ENCODE measurements at regions not wholly inside any gene's neighbourhood (a gene's known extent, or its start where the extent isn't known, plus 50 kb on each side); places are given as distances from the start of the nearest gene placed in this dataset.
"Not testable (repeated sequence)": the region's sequence is repeated elsewhere in the genome, so short reads cannot be mapped to it uniquely, and the experiment has no call there.

DNA sequence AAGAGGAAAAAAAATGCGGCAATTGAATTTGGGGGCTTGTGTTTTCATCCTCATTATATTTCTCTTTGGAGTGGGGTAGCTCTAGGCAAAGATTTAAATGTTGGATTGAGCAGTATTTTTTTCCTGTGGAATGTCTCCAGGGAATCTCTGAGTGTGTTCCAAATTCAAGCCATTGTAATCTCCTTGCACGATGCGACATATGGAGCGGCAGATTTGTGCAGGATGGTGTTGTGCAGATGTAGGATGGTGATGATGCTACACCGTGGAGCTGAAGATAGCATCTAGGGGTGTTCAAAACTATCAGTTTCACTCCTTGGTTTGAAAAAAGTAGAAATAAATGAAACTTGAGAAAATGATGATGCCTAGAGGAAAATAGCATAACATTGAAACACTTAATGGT lies 777.5 kb upstream of the EPHA7 start:
- DNase-seq, result no peak

DNA sequence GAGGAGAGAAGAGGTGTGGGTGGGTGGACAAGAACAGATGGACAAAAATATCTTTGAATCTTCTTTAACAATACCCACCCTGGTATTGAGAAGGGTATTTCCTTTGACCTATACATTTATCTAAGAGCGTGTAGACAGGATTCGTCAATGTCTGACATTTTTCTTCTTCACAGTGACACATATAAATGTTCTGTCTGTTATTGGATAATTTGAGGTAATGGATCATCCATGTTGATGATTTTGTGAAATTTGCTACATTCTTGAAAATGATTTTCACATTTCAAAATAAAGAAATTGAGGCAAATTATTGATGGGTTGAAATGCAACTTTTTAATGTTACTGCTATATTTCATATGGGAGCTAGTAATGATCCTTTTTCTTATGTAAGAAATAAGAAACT lies 770.7 kb upstream of the EPHA7 start:
- no peak for DNase-seq

DNA sequence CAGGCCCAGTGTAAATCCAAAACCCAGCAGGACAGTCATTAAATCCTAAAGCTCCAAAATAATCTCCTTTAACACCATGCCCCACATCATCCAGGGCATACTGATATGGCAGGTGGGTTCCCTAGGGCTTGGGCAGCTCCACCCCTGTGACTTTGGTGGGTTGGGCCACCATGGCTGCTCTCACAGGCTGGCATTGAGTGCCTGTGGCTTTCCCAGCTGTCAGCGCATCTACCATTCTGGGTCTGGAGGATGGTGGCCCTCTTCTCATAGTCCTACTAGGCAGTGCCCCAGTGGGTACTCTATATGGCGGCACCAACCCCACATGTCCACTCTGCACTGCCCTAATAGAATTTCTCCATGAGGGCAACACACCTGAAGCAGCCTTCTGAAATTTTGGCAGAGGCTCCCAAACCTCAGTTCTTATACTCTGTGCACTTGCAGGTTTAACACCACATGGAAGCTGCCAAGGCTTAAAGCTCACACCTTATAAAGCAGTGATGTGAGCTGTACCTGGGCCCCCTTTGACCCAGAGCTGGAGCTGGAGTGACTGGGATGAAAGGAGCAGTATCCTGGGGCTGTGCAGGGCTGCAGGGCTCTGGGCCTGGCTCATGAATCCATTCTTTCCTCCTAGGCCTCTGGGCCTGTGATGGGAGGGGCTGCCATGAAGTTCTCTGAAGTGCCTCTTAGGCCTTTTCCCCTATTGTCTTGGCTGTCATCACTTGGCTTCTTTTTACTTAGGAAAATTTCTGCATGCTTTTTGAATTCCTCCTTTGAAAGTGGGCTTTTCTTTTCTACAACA lies 765.5 kb upstream of the EPHA7 start:
- DNase-seq, result no peak

DNA sequence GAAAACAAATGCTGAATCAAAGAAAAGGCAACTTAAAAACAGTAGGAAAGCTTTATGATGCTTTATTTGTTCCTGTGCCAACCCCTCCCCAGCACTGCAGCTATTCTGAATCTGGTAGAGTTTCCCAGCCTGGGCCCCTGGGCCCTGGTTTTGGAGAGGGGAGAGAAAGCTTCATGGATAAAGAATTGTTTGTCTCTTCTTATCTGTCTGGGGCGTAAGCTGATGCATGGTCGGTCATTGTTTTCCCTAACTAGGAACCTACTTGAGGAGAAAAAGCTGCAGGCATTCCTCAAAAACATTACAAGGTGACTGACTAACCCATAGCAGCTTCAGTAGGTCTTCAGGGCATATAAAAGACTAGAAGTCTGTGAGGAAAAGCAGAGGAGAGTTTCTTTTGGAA lies 758.1 kb upstream of the EPHA7 start:
- no peak for DNase-seq

DNA sequence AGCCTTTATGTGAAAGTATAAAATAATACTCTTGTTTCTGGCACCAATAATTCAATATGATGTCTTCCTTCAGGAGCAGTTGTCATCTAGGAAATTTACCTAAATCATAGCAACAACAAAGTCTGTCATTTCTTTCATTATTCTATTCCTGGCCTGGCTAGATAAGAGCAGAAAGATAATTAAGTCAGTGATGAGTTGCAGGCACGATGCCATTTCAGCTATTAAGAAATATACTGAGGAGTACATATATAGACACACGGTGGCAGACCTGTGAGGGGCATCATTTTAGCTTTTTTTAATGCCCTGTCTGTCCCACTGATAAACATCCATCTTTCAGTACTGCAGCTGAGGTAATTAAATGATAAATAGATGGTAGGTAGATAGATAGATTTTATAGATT lies 756.1 kb upstream of the EPHA7 start:
- DNase-seq, result no peak

DNA sequence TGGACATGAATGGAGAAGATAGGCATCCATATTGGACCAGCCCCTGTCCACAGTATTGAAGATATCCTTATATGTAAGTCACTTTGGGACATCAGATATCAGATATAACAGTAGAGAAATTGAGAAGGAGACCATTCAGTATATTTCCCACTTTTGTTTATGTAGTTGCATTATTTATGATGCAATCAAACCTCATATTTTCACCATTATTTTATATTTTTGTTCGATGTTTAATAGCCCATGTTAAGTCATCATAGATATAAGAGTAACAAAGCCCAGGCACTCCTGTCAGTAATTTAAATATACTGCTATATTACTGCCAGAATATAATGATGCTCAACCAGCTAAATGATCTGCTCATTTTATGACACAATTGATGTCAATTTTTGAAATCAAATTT lies 744.5 kb upstream of the EPHA7 start:
- DNase-seq, result no peak

DNA sequence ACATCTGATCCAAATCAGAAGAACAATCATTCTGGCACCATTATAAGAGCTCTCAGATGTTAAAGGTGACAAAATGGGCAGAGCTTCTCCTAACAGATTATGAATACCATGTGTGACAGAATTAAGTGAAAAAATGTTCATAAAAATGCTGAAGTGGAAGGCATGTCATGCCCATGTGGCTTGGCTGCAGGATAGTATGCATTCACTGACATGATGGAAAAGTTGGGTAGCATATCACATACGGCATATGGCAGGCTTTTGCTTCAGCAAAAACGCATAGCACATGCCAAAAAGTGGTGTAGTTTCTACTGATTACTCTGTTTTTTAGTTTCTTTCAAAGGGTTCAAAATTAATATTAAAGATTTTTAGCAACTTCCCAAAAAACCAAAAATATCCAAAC lies 731.5 kb upstream of the EPHA7 start:
- no peak for DNase-seq

DNA sequence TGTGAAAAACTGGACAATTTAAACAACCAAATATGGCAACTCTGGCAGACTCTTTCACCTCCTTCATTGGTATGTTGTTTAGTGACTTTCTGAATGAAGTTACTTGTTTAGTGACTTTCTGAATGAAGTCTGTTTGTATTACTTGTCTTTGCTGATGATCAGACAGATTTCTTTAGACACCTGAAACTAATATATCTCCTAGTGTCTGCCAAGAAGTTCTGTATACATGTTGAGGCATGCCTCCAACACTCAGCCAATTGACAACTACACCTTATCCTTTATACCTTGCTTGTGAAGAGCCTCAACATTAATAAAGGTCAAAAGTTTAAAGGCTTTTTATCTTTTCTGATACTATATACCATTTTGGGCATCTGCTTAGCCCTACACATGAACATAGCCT lies 725.4 kb upstream of the EPHA7 start:
- DNase-seq, result no peak

DNA sequence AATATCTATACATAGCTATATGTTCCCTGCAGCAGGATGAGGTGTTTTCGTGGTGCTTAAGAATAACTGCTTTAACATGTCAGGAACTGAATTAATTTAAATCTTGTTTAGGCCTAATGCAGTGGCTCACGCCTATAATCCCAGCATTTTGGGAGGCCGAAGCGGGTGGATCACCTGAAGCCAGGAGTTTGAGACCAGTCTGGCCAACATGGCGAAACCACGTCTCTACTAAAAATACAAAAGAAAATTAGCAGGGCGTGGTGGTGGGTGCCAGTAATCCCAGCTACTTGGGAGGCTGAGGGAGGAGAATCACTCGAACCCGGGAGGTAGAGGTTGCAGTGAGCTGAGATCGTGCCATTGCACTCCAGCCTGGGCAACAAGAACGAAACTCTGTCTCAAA lies 717.8 kb upstream of the EPHA7 start:
- DNase-seq, result not testable (repeated sequence)

DNA sequence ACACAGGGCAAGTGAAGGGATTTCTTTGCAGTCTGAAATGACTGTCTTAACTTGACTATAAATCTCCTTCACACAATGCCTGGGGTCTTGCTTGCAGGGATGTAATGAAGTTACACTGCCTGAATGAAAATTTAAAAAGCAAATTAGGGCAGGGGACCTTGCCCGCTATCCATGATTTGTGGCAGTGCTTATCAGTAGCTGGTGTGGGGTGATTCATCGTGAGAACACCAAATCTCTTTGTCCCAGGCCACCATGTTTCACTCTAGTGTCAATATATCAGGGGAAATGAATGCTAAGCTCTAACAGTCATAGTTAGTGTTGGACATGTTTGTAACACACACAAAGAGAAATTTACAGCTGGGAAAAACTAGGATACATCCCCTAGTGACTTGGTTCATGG lies 713.7 kb upstream of the EPHA7 start:
- DNase-seq, result no peak

DNA sequence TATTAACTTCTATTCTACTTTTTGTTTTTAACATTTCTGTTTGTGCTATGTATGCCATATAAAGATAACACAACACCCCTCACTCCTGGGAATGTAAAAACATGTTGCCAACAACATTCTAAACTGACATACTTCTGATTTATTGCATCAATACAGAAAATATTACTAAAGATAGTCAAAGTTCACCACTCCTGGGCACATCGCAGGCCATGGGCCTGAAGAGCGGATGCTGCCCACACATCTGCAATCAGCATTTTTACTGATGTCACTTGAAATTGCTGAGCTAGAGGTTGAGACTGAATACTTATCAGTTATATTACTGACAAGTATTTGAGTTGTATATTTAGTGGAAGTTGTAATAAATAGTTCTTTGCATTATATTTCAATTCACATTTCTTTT lies 711.9 kb upstream of the EPHA7 start:
- DNase-seq, result no peak

DNA sequence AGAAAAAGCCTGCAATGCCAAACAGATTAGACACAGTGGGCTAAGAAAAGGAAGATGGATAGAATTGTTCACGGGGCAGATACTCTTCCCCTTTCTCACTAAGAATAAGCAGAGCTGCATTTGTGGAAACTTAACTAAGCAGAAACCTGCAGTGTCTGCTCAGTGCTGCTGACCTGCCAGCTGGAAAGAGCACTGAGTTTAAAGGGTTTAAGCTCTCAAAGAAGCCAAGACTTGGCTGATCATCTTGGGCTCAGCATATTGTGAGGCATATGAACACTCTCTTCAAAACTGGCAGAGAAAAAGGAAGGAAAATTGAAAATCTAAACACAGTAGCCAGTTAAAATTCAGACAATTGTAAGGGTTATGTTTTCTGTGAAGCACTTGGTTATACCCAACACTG lies 711.1 kb upstream of the EPHA7 start:
- DNase-seq, result no peak

DNA sequence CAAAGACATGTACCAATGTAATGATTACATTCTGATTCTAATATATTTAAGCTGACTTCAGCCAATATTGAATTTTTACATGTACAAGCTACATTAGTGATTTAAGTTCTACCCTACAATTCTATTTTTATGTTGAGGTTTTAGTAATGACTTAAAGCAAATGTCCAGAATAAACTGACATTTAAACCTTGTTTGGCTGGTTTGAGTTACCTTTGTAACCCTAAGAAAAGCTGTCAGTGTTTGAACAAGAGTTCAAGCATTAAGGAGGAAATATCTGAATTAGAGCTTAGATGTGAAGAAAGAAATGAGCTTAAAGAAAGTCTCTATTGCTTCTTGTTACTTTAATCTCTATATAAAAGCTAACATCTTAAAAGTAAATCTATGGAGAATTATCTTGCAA lies 710.6 kb upstream of the EPHA7 start:
- no peak for DNase-seq

DNA sequence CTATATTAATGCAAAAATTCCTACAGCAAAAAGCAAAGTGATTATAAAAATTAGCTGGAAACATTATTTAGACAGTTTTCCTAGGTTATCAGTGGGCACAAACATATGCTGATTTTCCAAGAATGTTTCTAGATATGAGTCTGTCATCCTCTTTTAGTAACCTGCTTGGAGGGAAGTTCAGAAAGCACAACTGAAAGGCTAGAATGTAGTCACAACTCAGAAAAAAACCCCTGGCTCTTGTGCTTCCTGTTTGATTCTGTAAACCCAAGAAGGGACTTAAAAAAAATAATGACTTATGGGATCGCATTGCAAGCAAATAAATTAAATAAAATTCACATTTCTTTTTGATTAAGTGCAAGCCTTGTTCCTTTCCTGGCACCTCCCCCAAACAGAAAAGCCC lies 708.4 kb upstream of the EPHA7 start:
- no peak for DNase-seq

DNA sequence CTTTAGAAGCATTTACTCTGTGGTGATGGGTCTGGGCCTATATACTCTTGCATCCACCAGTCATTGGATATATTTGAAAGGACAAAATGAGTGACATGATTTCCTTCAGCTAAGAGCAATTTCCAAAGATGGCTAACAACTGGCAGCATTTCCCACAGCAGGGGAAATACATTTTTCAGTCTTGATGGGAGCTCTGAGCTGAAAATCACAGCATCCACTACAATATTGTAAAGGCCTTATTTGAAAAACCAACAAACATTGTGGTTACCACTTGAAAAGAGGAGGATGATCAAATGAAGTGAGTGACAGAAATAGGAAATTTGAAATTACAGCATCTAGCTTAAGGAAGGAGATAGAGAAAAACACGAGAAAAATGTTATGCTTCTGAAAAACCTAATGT lies 705.0 kb upstream of the EPHA7 start:
- DNase-seq, result no peak

DNA sequence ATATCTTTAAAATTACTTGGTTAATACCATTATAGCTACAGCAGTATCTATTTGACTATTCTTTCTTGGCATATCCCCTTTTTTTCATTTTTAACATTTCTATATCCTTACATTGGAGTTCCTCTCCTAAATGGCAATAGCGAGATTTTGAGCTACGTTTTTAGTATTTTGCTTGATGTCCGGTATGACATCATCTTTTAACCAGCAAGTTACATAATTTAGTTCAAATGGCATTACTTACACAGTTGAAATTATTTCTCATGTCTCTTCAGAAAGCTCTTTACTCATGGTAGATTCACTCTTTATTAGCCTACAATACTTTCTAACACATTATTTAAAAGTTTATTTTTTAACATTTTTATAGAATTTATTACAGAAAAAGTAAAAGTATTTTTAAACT lies 701.7 kb upstream of the EPHA7 start:
- no peak for DNase-seq

DNA sequence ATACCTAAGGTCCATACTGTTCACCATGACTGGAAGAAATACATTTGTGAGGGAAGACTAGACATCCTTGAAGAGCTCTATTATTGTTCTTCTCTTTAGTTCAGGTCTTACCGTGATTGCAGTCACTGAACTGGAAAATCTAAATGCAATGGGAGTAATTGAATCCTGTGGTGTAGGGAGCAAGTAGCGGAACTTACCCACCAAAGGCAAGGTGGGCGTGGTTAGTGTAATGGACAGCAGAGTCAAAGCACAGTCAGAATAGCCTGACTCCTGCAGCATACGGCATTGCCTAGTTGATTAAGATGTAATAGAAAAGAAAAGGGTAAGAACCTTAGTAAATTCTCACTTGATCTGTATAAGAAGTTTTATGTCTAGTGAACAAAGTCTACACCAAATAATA lies 679.7 kb upstream of the EPHA7 start:
- no peak for DNase-seq

DNA sequence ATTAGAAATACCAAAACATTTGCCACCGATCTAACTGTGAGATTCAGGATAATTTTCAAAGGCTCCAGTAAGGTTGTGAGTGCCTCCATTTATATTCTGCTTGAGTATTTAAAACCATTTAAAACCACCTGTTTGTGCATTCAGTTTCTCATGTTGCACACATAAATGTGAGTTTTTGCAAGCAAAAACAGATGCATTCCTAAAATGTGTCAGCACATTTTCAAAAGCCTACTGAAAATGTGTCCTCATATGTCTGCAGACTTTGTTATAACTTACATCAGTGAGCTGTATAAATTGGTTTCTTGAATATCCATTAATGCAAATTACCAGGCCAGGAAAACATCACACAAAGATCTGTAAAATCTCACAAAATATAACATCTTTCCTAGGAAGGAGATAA lies 676.6 kb upstream of the EPHA7 start:
- no peak for DNase-seq

DNA sequence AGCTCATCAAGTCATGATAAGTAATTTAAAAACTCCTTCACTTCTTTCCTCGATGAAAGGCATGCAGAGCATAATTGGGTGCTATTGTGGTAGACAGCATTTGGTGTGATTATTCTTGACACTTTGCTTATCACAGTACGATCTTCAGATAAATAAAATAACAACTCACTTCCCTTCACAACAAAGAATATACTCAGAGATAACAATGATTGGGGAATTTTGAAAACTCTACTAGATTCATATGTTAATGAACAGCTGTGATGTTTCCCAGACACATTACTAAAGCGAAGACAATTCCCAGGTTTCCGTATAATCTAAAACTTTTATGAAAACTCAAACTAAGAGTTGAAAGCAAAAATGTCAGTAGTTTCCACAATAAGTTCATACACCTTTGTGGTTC lies 670.6 kb upstream of the EPHA7 start:
- DNase-seq, result no peak

DNA sequence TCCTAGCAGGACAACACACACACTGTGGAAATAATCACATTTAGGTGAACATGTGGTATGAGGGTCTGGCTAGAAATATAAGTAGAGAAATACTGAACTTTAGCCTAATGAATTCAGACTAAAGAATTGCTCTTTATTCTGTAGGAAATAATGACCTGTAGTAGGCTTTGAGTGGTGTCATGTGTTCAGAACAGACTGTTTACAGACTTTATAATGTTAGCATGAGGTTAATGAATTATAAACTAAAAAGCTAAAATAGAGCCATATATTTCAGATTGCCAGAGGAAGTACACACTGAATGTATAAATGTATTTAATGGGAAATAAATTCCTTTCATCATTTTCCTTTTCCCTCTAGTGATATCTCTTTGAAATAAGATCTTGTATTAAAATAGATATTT lies 669.5 kb upstream of the EPHA7 start:
- no peak for DNase-seq

DNA sequence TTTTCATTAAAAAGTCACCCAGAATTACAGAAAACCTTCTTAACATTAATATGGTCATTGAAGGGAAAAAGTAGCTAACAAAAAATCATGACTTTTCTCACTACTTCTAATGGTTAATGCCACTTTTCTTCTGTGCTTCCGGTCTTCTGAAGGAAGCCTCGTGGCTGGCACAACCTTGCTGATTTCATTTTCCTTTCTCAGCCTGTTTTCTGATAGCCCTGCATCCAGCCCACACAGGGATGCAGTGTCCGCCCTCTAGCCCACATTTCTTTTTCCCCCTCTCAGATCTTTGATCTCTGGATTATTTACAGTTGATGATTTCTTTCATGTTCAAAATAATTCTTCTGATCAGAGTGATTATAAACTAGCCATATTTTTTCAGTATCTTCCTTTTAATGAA lies 655.4 kb upstream of the EPHA7 start:
- DNase-seq, result no peak

DNA sequence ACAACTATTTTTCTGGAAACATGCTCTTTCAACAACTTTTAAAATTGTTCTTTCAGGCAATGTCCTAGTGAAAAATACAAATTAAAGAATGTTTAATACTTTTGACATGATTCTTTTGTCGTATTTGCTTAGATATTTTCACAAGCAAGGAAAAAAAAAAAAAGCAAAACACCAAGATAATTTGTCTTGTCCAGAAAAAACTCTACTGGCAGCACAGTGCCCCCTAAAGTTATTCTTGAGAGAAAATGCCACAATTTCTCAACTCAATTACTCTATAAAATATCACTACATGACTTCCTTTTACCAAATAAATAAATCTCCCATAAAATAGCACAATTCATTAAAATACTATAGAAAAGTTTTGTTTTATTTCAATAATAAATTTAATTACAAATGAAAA lies 652.5 kb upstream of the EPHA7 start:
- DNase-seq, result peak; percentile 9

DNA sequence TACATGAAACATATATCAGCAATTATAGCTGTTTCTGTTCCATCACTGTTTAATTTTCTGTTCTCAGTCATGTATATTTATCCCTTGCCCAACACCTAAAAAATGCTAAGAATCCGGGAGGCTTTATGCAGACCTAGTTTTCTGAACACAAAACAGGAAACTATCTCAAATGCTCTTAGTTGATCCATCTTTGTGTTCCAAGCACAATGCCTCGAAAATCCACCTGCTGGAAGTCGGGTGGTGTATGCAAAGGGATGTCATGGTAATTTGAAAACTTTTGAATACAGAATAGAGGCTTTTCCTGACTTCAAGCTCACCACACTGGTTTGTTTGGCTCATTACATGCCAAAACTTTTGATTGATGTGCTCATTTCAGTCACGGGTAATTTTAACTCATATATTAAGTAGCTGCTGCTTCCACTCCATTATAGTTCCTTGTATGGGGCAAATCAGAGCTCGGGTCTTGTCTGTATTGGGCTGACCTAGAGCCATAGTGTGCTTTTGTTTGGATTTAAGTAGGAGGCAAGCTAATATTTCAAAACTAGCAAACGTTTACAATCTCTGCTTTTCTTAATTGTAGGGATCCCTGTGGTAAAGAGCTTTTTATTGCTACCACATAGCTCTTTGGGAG lies 646.5 kb upstream of the EPHA7 start:
- no peak for DNase-seq

DNA sequence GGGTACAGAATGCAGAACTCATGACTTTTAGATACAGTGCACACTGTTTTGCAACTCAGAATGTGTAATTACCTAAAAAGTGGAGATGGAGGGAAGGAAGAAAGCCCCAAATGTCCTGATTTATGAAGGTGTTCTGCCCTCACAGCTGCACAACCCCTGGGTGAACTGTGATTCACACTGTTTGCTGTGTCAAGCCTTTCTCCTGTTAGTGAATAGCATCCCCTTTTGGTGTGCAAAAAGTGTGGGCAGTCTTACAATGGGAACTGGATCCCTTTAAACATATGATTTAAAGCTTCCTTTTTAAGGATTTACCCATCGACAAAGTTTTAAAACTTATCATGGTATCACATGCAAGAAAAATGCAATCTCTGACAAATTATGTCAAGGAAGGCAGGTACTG lies 633.4 kb upstream of the EPHA7 start:
- DNase-seq, result peak; percentile 17

DNA sequence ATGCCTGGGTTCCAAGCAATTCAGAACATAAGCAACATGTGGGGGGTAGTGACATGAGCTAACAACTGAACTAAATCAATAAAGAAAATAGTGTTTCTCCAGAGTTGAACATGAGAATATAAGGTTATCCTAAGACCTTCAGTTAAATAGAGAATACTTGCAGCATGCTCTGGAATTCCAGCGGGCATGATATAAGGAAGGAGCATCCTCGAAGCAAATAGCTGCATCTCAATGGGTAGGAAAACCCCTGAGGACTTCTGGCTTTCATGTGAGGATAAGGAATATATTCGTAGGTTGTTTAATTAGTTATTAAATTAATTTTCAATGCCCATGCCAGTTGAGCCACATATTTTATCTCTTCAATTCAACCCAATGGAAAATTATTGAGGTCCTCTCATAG lies 631.2 kb upstream of the EPHA7 start:
- no peak for DNase-seq

Measured in HCEC 1CT (cell line).